HG02763 (cell line): ENCODE measurements at regions not wholly inside any gene's neighbourhood (a gene's known extent, or its start where the extent isn't known, plus 50 kb on each side); places are given as distances from the start of the nearest gene placed in this dataset.

Experiments used
- ATAC-seq: cut with Tn5 transposase; IDR thresholded peaks from one replicate; pipeline ENCODE4 v1.9.1; 2021; ENCODE audit warnings: mild to moderate bottlenecking, moderate library complexity; ENCODE audit not compliant: unreplicated experiment

GRCh38 chr11:8323161-8323935, 59.7 kb upstream of the LMO1 start:
- ATAC-seq, result no peak

- ATAC-seq, result no peak
Observed at GRCh38 chr11:8321876-8322275, 58.2 kb upstream of the LMO1 start.

GRCh38 chr11:8320076-8320475, 56.4 kb upstream of the LMO1 start:
- no peak for ATAC-seq

DNA sequence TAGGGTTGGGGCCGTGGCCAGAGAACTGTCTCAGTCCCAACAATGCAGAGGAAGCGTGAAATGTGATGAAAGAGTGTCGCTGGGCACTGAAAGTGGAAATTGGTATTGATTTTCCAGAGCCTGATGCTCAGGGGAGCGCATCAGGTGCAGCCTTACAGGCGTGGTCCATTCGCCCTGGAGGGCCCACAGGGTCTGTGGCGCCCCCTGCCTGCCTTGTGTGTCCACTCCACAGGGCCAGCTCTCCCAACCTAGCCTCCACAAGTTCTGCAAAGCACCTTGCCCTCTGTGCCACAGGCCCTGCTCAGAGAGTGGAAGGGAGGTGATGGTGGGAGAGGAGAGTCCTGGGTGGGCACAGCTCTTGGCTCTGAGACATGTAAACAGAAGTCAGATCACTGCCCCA, 54.9 kb upstream of the LMO1 start:
- ATAC-seq, result no peak

DNA sequence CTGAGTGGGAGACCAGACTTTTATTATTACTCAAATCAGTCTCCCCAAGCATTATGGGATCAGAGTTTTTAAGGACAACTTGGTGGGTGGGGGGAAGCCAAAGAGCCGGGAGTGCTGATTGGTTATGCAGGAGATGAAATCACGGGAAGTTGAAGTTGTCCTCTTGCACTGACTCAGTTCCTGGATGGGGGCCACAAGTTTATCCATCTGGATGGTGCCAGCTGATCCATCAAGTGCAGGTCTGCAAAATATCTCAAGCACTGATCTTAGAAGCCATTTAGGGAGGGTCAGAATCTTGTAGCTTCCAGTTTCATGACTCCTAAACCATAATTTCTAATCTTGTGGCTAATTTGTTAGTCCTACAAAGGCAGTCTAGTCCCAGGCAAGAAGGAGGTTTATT, 53.5 kb upstream of the LMO1 start:
- ATAC-seq, result no peak

- ATAC-seq, result no peak
Observed at GRCh38 chr11:8315954-8316353, 52.3 kb upstream of the LMO1 start.

DNA sequence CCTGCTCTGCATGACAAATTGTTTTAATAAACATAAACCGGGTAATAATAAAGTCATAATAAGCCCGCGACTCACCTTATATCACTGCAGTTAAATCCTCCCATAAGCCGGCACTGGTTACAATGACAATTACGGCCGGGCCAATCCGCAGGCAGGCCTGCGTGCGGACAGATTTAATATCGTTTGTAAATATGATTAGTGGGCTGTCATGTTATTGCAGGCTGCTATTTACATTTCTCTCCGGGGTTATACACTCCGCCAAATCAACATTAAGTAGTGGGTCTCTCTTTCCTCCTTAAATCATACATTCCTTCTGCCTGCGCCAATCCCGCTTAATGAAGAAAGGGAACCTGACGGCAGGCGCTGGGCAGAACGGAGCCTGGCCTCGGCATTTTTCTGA, 51.8 kb upstream of the LMO1 start:
- no peak for ATAC-seq

DNA sequence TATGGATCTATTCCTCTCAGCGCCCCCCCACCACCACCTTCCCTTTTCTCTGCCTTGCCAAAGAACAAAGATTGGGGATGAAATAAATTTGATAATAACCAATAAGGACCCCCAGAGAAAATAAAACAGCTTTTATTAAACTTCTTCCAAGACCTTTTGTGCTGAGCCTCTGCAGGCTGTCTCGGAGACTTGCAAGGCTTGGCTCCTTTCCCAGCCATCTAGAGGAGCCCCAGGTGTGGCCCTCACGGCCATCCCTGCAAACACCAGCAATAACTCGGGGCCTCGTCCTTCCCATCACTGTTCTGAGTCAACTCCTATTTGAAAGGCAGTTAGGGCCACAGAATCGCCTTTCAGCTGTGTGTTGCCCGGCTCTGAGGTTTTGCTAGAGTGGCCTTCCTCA, 51.2 kb upstream of the LMO1 start:
- no peak for ATAC-seq

GRCh38 chr11:8313504-8314090, 49.9 kb upstream of the LMO1 start:
- no peak for ATAC-seq
